ENCODE measurements at regions not wholly inside any gene's neighbourhood (a gene's known extent, or its start where the extent isn't known, plus 50 kb on each side); places are given as distances from the start of the nearest gene placed in this dataset.

- Mint-ChIP-seq H3K27me3 (ENCODE audit: insufficient read depth, unreplicated experiment) (peaks cover under 1% of the 10 kb centered on the region), H3K27ac (ENCODE audit: unreplicated experiment) (no peak overlapping the region), H3K36me3 (ENCODE audit: insufficient read depth, unreplicated experiment) (no peaks in the 10 kb centered on the region), H3K4me1 (ENCODE audit: low read depth, unreplicated experiment) (no peaks in the 10 kb centered on the region), H3K9me3 (ENCODE audit: unreplicated experiment) (no peaks in the 10 kb centered on the region), H3K4me3 (ENCODE audit: unreplicated experiment) (no peak overlapping the region)
- no TSS peak for BruUV-seq (replicated peaks)
- Histone ChIP-seq H3K27me3 (replicated peaks; ENCODE audit: control insufficient read depth, insufficient read depth, low read length) (no peaks in the 10 kb centered on the region; the same call in 1 of the 2 replicates), H3K4me3 (ENCODE audit: low read depth, low read length) (no peak overlapping the region), H3K4me1 (no peaks in the 10 kb centered on the region), H3K36me3 (ENCODE audit: control insufficient read depth, insufficient read depth, low read length) (no peaks in the 10 kb centered on the region), H3K9me3 (no peaks in the 10 kb centered on the region)
- intact Hi-C loops (cut with micrococcal nuclease; ENCODE audit: unreplicated experiment): no loop called here
- CTCF ChIA-PET: no interaction called here
- no peak for TF ChIP-seq CTCF (IDR thresholded peaks at IDR 0.05; ENCODE audit: insufficient read depth in 1 of 2, low read depth in 1 of 2, low read length in 1 of 2, severe bottlenecking in 1 of 2, unreplicated experiment in 1 of 2)
- POLR2A ChIA-PET: no interaction called here
- no peak for DNase-seq
These were observed 51.2 kb upstream of the CCDC60 start for GRCh38 chr12:119283310-119283709.
